ENCODE measurements at regions not wholly inside any gene's neighbourhood (a gene's known extent, or its start where the extent isn't known, plus 50 kb on each side); places are given as distances from the start of the nearest gene placed in this dataset.

GRCh38 chr6:61592238-61592637 is 693.8 kb downstream of the KHDRBS2 start (continued):
- TF ChIP-seq POU5F1 (IDR thresholded peaks at IDR 0.05; ENCODE audit: low read depth, low read length) (0 out of 2 replicates have a peak, but pooled peaks have one; percentile 27), EGR1 (IDR thresholded peaks at IDR 0.05; ENCODE audit: borderline replicate concordance, low read depth, low read length) (no peak), HDAC2 (IDR thresholded peaks at IDR 0.05; ENCODE audit: borderline replicate concordance in 1 of 2, low read depth in 2 of 2, low read length in 2 of 2) (0 out of 4 replicates have a peak, but pooled peaks of 1 of the 2 experiments have one; percentile 28), SIN3A (conservative IDR thresholded peaks at IDR 0.05 in 1 of 2, IDR thresholded peaks at IDR 0.05 in 1 of 2; ENCODE audit: low read depth in 1 of 2, low read length in 2 of 2) (no peak)
